NCI-H82 (cell line): ENCODE measurements at regions not wholly inside any gene's neighbourhood (a gene's known extent, or its start where the extent isn't known, plus 50 kb on each side); places are given as distances from the start of the nearest gene placed in this dataset.
A peak's percentile ranks its signal among the peaks of the same experiment; 100 is the strongest.
"Not testable (repeated sequence)": the region's sequence is repeated elsewhere in the genome, so short reads cannot be mapped to it uniquely, and the experiment has no call there.

Experiments
- DNase-seq: peaks from one replicate; lab custom pipeline; 2025; lab: John Stamatoyannopoulos, UW

DNA sequence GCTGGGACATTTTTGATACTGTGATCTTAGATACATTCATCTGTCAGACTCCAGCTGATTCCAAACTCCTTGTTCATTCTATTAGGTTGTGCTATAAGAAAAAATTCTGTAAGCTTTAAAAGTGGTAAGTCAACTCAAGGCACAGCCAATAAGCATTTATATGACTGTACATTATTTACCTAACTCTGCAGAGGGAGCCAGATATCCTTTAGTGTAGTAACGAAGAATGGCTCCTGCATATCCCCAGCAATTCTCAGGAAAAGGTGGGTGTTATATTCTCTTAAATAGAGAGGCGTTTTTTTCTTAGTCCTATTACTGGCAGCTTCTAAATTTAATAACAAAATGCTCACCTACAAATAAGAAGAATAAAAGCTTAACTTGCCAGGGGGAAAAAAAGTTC, 374.3 kb upstream of the GOT2 start:
- DNase-seq, result no peak

DNA sequence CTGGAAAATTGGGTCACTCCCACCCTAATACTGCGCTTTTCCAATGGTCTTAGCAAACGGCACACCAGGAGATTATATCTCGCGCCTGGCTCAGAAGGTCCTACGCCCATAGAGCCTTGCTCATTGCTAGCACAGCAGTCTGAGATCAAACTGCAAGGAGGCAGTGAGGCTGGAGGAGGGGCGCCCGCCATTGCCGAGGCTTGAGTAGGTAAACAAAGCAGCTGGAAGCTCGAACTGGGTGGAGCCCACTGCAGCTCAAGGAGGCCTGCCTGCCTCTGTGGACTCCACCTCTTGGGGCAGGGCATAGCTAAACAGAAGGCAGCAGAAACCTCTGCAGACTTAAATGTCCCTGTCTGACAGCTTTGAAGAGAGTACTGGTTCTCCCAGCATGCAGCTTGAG, 362.6 kb upstream of the GOT2 start:
- DNase-seq, result not testable (repeated sequence)

DNA sequence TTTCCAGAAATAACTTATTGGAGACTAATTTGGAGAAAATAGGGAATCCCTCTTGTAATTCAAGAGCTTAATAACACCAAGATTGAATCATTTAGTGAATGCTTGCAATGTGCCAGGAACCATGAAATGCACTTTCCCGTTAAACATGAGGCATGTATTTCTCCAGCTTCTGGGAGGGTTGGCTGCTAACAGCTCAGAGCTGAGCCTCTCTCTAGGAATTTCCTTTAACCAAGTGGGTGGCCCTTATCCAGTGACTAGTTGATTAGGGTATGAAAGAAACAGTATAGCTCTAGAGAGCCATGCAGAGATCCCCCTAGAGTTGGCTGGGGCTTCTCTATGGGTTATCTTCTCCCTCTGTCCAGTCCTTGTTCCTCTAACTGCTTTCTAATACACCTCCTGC, 356.4 kb upstream of the GOT2 start:
- DNase-seq, result no peak

DNA sequence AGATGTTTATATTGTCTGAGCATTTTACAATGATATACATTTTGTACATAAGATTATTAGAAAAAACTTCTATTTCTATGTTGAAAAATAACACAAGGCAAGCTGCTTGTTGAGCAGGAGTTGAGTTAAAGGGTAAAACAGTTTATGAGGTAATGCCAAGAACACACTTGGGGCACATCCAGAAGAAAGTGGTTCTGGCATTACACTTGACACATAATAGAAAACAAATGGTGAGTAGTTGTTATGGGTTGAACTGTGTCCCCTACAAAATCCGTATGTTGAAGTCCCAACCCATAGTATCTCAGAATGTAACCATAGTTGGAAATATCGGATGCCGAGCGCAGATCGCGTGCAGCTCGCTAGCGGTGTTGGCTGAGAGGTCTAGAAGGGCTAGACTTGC, 354.3 kb upstream of the GOT2 start:
- DNase-seq, result no peak

DNA sequence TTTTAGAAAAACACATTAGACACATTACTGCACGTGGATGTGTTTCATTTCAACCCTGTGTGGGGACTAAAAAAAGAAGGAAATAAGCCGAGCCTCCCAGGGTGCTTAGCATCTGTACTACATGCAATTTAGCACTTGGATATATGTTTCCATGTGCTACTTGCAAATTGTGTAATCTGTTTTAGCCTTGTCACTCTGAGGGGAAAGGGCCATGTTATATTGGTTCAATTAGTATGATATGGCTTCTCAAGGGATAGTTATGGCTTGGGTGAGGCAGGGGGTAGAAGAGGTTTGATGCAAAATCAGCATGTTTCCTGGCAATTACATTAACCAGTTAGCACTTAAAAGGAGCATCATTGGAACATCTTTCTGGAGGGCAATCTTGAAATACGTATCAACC, 353.5 kb upstream of the GOT2 start:
- no peak for DNase-seq

DNA sequence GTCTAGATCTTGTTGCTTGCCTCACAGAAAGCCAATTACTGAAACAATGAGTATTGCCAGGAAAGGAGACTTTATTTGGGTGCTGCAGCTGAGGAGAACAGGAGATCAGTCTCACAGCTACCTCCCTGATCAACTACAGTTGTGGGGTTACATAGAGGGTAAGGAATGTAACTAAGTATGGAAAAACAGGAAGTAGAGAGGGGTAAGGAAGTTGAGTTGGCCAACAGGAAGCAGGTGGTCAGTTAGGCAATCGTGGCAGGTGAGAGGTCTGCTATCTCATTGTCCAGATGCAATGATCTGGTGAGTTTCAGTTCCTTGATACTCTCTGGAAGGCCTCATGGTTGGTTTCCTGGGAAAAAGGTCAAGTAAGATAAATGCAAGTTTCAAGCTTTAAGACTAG, 333.1 kb upstream of the GOT2 start:
- DNase-seq, result no peak

DNA sequence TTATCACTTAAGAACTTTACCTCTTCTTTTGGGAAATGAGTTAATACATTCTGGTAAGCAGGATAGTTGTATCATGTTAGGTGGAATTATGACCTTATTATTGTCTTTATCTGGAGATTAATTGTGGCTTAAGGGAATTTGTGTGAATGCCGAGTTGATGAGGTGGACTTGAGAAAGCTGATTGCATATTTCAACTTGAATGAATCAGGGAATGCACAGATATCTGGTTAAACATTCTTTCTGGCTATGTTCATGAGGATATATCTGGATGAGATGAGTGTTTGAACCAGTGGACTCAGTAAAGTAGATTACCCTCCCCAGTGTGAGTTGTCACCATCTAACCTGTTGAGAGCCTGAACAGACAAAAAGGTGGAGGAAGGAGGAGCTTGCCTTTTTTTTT, 326.1 kb upstream of the GOT2 start:
- no peak for DNase-seq

DNA sequence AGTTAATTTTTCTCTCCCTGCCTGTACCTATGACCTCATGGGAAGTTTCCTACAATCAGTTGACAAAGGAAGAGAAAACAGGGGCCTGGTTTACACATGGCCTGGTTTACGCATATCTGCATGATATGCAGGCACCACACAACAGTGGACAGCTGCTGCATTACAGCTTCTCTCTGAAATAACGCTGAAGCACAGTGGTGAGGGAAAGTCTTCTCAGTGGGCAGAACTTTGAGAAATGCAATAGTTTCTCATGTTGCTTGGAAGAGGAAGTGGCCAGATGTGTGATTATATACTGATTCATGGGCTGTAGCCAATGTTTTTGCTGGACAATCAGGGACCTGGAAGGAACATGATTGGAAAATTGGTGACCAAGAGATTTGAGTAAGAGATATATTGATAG, 324.1 kb upstream of the GOT2 start:
- DNase-seq, result no peak

DNA sequence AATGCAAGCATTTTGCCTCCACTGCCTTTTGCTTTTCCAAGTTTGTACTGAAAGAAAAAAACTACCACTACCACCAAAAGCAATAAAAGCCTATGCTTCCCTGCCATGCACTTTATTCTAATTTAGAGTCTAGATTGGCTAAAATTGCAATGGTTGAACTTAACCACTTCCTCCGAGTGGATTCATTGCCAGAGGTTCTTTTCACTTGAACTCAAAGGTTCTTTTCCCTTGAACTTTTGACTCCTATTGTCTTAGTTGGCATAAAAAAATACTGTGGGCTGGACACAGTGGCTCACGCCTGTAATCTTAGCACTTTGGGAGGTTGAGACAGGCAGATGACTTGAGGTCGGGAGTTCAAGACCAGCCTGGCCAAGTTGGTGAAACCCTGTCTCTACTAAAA, 319.8 kb upstream of the GOT2 start:
- DNase-seq, result no peak

DNA sequence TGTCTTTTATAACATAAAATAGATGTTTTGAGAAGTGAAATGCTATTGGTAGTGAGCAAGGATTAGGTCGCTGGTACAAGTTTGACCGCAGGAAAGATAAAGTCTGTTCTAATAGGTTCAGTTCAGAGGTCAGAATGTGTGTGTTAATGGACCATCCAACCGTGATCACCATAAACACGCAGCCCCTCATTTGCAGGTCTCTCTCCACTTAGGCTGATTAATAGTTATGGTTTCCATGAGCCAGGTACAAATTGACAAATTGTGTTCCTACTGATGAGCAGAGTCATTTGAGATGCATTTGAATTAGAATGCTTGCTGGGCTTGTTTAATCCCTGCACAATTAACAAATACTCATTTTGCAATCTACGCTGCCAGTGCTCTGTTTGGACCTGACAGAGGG, 318.1 kb upstream of the GOT2 start:
- no peak for DNase-seq

DNA sequence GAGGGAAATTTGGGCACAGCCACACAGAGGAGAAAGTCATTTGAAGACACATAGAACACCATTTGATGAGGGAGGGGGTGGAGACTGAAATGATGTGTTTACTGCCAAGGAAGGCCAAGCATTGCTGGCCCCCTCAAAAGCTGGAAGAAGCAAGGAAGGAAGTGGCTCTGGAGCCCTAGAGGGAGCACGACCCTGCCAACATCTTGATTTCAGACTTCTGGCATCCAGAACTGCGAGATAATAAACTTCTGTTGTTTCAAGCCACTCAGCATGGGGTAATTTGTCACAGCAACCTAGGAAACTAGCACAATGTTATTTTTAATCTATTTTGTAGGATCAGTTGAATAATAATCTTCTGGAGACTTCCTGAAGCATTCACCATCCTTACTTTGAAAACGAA, 314.8 kb upstream of the GOT2 start:
- peak; percentile 57 for DNase-seq

DNA sequence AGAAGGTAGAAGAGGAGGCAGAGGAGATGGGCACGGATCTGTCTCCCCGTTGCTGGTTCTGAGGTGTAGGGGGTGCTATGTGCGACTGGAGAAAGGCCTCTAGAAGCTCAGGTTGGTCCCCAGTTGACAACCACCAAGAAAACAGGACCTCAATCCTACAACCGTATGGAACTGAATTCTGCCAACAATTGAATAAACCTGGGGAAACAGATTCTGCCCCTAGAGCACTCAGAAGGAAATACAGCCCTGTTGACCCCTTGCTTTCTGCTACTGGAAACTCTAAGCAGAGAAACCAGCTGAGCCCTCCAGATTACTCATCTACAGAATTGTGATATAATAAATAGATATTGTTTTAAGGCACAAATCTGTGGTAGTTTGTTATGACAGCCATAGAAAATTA, 313.0 kb upstream of the GOT2 start:
- peak; percentile 20 for DNase-seq

DNA sequence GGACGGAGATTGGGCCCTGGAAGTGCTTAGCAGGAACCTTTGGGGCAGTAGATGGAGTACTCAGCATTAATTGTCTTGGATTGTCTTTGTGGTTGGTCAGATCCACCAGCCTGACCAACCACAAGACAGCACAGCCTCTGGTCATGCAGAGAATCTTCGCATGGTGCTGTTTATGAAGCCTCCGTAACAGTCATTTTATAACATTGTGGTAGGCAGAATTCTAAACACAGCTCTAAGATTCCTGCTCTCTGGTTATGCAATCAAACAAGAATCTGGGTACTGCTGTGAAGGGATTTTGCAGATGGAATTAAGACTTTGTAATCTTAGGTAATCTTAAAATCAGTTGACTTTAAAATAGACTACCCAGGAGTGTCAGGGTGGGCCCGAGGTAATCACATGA, 312.2 kb upstream of the GOT2 start:
- DNase-seq, result peak; percentile 21

DNA sequence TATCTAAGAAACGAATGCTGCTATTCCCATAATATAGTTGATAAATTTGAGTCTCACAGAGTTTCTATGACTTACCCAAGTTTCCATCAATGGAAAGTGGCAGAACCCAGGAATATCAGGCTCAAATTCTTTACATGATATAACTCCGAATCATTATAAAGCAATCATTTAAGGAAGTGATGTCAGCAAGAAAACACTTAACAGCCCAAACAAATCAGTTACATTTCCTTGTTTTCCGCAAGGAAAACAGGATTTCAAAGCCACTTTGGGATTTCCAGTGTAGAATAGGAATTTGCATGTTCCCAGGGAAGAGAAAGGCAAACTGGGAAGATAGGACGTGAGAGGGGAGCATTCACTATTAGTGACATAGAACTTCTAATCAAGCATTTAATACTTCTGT, 311.4 kb upstream of the GOT2 start:
- DNase-seq, result no peak

DNA sequence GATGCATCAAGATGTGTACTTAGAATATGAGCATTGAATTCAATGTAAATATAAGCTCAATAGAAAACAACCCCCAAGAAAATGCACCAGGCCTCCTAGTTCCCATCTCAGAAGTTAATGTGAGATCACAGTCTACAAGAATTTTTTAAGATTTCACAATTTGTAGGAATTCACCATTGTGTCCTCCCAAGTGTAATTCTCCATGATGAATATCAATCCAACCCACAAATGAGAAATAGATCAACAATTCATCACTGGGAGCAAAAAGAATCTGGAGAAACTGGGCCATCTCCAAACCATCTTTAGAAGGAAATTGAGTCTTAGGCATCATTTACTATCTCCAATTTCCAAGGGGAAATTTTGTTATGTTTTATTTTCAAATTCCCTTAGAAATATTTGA, 310.5 kb upstream of the GOT2 start:
- no peak for DNase-seq

DNA sequence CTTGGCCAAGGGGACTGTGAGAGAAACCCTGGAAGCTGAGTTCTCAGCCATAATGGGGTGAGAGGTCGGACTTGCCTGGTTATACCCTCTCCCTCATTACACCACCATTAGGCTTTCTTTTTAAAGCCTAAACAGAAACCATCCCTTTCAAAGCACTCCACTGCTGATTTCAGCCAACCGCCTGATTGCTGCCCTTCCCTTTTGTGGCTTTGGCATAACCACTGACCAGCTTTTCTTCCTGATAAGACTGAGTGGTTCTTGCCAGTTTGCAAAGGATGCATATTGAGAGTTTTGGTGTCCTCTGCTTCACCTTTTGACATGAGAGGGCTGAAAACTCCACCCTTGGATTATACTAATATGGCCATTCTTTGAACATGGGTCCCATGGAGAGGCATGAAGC, 308.2 kb upstream of the GOT2 start:
- no peak for DNase-seq

DNA sequence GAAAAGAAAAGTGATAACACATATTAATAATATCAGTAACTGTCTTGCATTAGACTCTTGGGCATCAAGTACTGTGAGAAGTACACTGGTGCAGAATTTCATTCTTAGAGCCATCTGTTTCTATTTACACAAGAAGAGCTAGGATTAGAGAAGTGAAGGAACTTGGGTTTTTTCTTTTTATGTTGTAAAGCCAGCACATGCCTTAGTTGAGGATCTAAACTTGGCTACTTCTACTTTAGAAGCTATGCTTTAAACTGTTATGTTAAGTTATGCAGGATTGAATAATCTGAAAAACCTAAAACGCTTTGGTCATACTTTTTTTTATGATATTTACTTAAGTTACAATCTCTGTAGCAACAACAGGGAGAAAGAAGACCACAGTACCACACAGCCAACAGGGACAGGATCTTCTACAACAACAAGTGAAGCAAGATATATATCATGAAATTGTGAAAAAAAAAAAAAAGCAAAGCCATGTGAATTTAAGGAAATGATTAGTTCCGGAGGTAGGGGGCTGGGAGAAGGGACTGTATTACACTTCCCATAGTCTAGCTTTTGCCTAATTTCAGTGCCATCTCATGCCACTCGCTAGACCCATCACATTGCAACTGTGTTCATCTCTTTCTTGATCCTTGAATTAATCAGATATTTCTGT, 305.1 kb upstream of the GOT2 start:
- peak; percentile 71 for DNase-seq

DNA sequence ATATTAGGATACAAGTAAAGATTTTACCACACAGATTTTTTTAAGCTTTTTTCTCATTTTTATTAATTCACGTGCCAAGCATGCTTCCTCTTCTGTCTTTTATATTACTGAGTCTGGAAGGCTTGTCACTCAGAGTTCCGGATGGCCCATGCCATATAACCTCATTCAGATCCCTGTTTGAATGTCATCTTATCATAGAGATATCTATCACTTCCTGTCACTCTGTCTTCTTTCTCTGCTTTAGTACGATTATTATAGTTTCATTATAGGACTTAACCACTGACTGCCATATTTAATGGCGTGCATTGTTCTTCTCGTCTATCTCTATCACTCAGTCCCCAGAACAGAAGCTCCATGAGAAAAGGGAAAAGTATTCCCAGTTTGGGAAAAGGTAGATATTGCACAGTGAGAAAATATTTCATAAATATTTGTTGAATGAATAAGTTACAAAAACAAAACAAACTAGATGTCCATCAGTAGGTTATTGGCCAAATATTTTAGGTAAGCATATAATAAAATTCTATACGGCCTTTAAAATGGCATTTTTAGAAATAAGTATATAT, 296.9 kb upstream of the GOT2 start:
- no peak for DNase-seq

DNA sequence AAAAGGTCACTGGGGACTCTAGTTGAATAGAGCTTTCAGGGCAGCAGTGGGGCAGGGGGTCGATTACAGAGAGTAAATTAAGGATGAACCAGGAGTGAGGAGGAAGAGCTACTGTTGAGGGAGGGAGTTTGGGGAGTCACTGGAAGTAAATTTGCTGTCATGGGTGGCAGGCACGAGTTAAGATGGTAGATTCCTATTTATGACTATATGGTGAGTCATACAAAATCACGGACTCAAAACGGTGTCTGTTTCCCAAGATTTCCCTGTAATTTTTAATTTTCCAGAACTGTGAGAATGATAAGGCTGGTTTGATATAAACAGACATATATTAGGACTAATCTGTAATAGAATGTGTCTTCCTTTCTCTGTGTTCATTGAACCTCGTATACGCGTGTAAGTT, 287.6 kb upstream of the GOT2 start:
- DNase-seq, result no peak

DNA sequence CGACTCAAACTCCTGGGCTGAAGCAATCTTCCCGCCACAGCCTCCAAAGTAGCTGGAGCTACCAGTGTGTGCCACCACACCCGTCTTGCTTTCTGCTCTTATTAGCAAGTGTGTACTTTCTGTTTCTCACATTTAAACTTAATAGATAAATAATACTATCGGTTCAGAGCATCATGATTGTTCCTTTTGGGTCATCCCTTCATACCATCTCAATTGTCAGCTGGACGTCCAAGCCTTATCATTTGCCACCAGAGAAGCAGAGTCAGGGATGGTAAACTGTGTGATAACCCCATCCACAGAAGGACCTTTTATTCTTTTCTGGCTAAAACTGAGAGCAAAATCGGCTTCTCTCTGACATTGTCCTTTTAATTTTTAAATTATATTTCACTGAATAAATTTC, 279.8 kb upstream of the GOT2 start:
- DNase-seq, result no peak

DNA sequence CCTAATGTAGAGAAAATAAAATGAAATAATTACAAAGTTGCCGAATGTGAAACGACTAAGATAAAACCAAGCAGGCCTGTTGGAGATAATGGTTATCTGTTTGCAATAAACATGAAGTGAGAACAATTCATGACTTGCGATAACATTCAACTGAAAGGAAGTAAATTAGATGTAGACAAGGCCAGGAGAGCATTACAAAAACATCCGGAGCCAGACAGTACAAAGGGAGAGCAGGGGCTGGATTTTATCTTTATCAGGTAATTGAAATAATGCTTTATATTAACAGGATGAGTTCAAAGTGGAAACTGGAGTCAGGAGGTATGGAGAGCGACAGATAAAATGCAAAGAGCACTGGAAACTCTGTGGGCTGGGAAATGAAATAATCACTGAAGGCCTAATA, 265.6 kb upstream of the GOT2 start:
- DNase-seq, result no peak

DNA sequence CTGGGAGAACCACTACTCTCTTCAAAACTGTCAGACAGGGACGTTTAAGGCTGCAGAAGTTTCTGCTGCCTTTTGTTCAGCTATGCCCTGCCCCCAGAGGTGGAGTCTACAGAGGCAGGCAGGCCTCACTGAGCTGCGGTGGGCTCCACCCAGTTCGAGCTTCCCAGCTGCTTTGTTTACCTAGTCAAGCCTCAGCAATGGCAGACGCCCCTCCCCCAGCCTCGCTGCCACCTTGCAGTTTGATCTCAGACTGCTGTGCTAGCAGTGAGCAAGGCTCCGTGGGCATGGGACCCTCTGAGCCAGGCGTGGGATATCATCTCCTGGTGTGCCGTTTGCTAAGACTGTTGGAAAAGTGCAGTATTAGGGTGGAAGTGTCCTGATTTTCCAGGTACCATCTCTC, 258.6 kb upstream of the GOT2 start:
- DNase-seq, result not testable (repeated sequence)

DNA sequence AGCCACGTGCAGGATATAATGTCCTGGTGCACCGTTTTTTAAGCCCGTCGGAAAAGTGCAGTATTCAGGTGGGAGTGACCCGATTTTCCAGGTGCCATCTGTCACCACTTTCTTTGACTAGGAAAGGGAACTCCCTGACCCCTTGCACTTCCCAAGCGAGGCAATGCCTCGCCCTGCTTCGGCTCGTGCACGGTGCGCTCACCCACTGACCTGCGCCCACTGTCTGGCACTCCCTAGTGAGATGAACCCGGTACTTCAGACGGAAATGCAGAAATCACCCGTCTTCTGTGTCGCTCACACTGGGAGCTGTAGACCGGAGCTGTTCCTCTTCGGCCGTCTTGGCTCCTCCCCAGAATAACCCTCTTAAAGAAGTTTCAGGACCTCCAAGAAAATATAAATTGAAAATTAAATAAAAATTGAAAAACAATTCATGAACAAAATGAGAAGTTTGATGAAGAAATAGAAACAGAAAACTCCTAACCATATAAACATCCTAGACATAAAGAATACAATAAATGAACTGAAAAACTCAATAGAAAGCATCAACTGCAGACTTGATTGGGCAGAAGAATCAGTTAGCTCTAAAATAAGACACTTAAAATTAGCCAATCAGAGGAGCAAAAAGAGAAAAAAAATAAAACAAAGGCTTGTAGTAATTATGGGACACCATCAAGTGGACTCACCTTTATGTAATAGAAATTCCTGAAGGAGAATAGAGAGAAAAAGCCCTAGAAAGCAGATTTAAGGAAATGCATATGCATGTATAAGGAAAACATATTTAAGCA, 249.3 kb upstream of the GOT2 start:
- not testable (repeated sequence) for DNase-seq

DNA sequence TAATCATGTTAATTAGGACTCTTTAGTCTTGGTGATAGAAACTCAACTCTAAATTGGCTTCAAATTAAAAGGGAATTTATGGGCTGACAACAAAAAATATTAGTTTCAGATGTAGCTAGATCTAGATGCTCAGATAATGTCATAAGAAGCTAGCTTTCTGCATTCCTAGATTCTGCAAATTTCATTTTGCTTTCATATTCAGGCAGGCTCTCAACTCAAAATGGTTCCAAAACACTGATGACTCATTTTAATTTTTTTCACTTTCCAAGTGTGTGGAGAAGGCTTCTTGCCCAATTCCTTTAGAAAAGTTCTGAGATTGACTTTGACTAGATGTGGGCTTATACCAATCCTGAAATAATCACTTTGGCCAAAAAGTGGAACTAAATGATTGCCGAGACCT, 236.7 kb upstream of the GOT2 start:
- DNase-seq, result no peak
